HUDEP-2 (cell line): ENCODE measurements at regions not wholly inside any gene's neighbourhood (a gene's known extent, or its start where the extent isn't known, plus 50 kb on each side); places are given as distances from the start of the nearest gene placed in this dataset.
"Not testable (repeated sequence)": the region's sequence is repeated elsewhere in the genome, so short reads cannot be mapped to it uniquely, and the experiment has no call there.

Source experiments
- DNase-seq, 76 experiments: peaks; one replicate each; lab custom pipeline; 2025; ENCODE audit not compliant: unreplicated experiment in 76 of 76; lab: John Stamatoyannopoulos, UW

DNA sequence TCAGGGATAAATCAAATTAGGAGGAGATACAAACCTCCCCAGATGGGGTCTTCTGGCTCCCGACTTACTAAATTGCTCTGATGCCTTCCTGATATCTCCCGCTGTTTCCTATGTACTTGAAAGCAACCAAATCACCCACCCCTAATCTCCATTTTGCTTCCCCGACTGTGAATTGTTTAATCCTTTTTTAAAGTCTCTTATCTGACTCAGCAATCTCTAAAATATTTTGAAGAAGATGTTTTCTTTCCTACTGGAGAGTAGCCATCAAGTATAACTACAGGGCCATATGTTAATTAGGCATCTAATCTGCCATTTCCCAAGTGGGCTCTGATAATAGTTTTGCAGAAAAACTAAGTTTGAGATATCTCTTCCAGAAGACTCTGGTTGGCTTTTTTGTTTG is 365.2 kb upstream of the MAF start:
- DNase-seq = no peak

GRCh38 chr16:79964104-79964503 is 363.6 kb upstream of the MAF start:
- DNase-seq = no peak

DNA sequence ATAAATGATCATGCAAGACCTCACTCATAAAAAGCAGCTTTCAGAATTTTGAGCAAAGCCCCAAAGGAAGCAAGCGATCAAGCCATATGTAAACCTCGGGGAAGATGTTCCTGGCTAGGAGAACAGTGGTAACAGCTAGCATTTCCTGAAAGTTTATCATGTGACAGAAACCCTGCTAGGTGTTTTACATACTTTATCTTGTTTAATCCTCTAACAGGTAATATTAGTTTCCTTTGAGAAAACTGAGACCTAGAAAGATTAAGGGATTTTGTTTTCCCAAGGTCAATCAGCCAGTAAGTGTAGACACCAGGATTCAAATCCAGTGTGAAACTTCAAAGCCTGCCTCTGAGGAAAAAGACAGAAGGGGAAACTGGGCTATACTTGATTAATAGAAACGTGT is 362.4 kb upstream of the MAF start:
- DNase-seq = no peak

DNA sequence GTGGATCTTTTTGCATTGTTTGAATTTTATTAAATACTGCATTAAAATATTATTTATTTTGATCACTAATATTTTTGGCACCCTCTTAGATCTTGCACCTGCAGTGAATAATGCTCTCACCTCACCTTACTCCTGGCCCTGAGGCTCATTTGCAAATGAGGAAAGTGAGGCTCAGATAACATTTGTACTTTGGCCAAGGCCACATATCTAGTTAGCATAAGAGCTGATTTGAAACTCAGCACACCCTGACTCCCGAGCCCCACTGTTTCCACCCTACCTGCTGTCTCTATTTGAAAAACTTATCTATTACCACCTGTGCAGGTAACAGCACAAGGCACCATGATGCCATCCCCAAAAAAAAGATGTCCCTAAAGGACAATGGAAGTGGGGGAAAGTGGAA is 358.7 kb upstream of the MAF start:
- no peak for DNase-seq

DNA sequence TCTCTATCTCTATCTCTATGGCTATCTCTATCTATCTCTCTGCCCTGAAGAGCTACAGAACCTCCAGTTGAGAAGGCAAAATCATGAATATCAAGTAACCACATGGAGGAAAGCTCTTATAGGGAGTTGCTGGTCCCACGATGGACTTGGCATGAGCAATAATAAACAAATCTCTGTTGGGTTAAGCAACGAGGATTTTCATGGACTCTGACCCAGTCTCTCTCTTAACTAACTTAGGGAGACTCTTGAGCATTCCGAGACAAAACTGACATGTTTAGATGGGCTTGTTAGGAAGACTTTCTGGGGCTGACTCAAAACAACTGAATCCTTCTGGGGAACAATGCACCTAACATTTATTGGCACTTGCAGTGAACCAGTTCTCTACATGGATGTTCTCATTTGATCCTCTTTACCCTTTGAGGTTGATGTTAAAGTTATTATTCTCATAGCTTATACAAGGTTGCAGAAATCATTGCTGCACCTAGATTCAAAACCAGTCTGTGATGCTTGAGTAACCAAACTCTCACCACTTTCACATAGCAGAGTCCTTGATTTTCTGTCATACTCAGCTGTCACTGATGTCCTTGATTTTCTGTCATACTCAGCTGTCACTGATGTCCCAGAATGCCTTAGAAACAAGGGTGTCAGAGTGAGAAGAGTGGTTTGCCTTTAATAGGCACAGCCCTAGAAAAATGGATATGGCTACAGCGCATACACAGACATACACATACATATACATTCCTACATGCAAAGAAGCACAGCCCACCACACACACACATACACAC is 354.6 kb upstream of the MAF start:
- no peak for DNase-seq

DNA sequence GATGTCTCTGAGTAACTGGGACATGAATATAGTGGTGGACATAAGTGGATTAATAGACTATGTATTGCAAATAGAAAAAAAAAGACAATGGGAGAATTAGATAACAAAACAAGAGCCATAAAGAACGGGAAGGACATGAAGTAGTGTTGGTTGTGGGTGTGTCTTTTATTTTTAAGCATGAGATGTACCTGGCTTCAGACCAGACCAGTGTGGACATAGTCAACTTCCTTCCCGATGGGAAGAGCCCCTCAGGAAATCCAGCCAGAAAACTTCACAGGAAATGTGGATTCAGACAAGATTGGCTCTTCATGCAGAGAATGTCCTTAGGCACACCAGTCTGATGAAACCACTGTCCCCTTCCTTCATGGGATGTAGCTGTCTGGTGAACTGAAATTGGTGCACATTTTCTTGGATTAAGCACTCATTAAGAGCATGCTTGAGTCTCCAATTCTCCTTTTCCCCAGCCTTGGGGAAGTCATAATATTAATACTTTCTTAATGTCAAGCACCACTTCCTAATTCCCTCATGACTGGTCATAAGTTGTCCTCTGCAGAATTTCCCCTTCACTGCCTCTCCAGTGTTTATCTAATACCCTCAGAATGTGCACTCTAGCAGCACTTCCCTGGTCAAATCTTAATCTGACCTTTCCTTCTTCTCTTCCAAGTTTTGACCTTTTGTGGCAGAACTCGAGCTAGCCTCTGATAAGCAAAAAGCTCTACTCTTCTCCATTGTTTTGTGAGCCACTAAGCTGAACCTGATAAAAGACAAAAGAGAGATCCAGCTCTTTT is 350.6 kb upstream of the MAF start:
- no peak for DNase-seq

DNA sequence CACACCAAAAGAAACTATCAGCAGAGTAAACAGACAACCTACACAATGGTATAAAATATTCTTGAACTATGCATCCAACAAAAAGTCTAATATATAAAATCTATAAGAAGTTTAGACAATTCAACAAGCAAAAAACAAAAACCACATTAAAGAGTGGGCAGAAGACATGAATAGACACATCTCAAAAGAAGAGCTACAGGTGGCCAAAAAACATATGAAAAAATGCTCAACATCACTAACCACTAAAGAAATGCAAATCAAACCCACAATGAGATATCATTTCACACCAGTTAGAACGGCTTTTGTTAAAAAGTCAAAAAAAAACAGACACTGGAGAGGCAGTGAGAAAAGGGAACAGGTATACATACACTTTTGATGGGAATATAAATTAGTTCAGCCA is 348.9 kb upstream of the MAF start:
- no peak for DNase-seq

GRCh38 chr16:79947771-79948170 is 347.2 kb upstream of the MAF start:
- no peak for DNase-seq

DNA sequence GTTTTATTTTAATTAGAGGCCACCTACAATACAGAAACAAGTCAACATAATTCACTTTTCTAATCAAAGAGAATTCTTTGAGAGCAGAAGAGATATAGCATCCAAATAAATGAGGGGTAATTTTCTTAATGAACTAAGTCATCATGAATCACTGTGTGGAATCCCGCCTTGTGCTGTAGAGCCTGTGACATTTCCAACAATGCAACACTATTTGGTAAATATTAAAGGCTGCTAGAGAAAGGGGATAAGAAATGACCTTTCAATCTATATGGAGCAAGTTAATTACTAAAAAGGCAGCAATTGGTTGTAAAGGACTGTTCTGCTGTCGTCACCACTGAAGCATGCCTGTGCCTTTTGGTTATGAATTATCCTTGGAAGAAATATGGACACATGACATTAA is 345.7 kb upstream of the MAF start:
- no peak for DNase-seq

DNA sequence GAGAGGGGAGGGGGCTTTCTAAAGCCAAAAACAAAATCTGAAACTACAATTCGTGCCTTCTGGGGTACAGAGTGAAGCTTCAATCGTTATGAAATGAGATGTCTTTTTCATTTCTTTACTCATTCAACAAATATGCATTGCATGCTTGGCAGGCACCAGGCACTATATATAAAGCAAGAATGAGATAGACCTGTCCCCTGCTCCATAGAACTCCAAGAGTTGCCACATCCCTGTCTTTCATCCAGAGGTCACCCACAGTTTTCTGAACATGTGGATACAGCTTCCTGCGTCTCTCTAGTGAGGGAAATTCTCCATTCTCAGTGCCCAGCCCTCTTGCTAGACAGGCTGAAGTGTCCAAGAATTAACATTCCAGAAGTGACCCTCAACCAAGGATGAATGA is 343.2 kb upstream of the MAF start:
- DNase-seq = no peak

- DNase-seq = no peak
Measured at GRCh38 chr16:79938575-79938974, 338.0 kb upstream of the MAF start.

DNA sequence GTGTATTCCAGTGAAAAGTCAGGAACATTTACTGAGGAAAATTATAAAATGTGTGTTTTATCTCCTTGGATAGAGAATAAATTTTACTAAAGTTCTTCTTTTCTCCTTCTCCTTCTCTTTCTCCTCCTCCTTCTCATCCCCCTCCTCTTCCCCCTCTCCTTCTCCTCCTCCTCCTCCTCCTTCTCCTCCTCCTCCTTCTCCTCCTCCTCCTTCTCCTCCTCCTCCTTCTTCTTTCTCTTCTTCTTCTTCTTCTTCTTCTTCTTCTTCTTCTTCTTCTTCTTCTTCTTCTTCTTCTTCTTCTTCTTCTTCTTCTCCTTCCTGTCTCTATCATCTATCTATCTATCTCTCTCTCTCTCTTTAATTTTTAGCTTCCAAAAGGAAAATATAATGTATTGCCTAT is 337.1 kb upstream of the MAF start:
- not testable (repeated sequence) for DNase-seq

DNA sequence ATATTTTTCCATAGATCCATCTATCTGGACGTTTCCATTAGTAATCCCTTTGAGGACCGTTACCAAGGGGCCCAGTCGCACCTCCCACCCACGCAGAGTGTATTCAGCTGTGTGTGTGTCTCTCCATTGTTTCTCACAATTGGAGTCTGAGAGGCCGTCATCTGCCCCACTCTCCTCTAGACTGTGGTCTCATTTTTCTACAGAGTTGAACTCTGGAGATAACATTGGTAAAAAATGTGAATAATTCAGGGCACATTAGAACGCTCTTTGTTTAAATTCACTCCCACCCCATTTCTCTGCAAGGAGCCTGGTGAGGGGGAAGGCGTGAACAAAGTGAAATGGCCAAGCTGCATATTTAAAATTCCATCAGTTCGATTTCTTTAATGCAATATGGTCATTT is 333.1 kb upstream of the MAF start:
- DNase-seq = no peak

DNA sequence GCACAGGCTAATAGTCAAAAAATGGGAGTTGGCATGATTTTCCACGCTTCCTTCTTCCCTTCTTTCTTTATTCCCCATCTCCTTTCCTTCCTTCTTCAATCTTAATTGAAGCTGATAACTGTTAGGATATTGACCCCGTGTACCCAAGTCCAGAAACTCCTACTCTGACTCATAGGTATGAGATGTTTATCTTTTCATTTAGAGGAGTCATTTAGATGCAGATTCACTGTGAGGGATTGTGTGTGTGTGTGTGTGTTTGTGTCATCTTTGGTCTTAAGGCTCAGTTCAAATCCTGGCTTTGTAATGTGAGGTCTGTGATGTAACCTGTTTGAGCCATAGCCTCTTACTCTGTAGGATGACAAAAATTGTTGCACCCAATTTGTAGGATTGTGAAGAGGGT is 332.0 kb upstream of the MAF start:
- no peak for DNase-seq

DNA sequence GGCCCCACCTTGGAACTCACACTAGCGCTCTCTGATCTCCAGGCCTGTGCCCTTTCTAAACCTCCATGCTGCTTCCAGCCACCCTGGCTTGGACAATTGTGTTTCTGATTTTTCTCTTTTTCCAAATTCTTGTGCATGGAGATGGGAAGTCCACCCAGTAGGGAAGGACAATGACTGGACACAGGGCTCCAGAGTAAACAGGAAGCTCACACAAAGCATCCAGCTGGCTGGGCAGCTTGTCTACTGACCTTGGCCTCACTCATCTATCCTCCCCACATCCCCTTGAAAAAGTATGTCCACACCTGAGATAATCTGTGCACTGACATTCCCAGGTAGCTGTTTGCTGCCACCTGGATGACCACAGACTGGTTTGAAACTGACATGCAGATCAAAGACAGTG is 331.2 kb upstream of the MAF start:
- DNase-seq = no peak

GRCh38 chr16:79929260-79929965 is 328.9 kb upstream of the MAF start:
- no peak for DNase-seq

DNA sequence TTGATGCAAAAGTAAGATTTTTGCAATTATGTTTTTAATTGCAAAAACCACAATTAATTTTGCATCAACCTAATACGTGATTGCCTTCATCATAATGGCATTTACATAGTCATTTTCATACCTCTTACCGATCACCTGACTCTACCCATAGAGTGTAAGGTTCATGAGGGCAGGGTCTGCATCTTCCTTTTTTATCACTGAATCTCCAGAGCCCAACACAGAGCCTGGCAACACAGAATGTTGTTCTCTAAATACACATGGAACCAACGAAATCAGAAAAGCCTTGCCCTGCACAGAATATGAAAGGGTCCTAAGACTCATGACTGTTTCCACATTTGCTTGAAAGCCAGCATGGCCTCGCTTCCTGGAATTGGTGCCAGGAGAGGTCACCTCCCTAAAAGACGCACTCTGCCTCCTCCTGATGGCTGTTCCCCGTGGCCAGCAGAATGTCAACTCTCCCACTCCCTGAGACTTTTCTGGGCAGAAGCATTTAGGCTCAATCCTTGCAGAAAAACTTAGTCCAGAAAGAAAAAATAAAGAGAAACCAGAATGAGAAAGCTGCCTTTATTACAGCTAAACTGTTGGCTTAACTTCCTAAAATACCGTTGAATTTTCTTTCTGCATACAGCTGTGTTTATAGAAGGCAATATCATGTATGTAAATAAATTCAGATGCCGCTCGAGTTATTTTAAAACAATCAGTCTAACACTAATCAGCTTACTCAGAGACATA is 327.8 kb upstream of the MAF start:
- no peak for DNase-seq

DNA sequence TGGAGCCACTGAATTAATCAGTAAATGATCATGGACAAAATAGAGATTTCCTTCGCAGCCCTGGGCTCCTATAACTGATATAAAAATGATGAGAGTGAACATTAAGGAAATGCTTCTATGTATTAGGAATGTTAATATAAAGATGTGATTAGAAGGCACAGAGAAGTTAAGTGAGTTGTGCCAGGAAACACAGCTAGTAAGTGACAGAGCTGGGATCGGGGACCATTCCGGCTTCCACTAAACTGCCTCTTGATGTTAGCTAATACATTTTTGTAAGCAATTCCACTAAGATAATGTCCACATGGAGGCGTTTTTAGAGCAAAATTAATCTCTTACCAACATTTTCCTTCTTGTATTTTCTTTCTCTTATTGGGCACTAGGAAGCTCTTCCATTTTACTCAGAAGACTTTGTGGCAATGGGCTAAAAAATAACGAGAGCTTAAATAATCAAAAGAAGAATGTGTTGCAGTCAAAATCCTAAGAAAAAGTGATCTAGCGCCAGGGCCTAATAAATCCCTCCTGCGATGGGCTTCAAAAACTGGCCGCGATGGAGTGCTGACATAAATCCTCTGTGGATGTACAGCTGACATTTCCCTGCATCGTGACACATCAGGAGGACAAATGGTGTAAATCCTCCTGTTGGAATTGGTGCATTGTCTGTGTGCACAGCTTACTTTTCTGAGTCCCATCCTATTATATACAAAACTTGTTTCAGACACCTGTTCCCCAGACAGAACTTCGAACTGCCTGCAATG is 326.1 kb upstream of the MAF start:
- no peak for DNase-seq

DNA sequence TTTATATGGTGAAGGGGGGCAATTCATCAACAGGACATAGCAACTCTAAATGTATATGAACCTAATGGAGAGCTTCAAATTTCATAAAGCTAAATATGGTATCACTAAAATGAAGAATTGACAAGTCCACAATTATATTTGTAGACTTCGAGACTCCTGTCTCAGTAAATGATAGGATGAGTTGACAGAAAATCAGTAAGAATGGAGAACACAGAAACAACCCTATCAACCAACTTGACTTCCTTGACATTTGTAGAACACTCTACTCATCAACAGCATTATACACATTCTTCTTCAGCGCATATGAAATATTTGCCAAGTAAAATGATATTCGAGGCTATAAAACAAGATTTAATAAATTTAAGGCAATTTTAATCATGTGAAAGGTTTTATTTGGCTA is 322.9 kb upstream of the MAF start:
- DNase-seq = no peak

DNA sequence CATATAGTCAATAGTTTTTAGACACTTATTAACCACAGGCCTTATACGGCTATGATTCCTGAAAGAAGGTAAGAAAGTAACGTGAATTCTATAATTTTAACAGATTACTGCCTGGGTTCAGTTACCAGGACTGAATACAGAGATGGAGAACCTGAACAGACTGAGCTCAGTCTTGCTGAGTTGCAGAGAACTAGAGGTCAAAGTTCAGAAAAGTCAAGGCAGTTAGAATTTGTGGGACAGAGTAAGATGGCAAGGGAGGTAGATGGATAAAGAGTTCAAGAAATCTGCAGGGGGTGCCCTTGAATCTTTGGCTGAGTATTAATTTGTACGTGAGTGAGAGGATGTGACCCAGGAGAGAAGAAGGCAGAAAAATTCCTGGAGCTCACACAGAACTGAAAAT is 320.1 kb upstream of the MAF start:
- DNase-seq = no peak
